ENCODE measurements at regions not wholly inside any gene's neighbourhood (a gene's known extent, or its start where the extent isn't known, plus 50 kb on each side); places are given as distances from the start of the nearest gene placed in this dataset.
"Not testable (repeated sequence)": the region's sequence is repeated elsewhere in the genome, so short reads cannot be mapped to it uniquely, and the experiment has no call there.

- Histone ChIP-seq H3K27me3 (ENCODE audit: control insufficient read depth, insufficient read depth, low read length) (no peaks in the 10 kb centered on the region), H3K9me3 (ENCODE audit: control insufficient read depth, low read length) (no peaks in the 10 kb centered on the region), H3K4me2 (ENCODE audit: low read length) (no peak overlapping the region), H3K36me3 (ENCODE audit: control insufficient read depth, insufficient read depth, low read length) (no peaks in the 10 kb centered on the region), H3K27ac (no peak overlapping the region), H3K9ac (no peak overlapping the region), H3K4me1 (no peaks in the 10 kb centered on the region), H3K79me2 (no peaks in the 10 kb centered on the region), H3K4me3 (ENCODE audit: low read depth, low read length) (no peak overlapping the region), H2AFZ (no peak overlapping the region)
- TF ChIP-seq, protein P1, sequence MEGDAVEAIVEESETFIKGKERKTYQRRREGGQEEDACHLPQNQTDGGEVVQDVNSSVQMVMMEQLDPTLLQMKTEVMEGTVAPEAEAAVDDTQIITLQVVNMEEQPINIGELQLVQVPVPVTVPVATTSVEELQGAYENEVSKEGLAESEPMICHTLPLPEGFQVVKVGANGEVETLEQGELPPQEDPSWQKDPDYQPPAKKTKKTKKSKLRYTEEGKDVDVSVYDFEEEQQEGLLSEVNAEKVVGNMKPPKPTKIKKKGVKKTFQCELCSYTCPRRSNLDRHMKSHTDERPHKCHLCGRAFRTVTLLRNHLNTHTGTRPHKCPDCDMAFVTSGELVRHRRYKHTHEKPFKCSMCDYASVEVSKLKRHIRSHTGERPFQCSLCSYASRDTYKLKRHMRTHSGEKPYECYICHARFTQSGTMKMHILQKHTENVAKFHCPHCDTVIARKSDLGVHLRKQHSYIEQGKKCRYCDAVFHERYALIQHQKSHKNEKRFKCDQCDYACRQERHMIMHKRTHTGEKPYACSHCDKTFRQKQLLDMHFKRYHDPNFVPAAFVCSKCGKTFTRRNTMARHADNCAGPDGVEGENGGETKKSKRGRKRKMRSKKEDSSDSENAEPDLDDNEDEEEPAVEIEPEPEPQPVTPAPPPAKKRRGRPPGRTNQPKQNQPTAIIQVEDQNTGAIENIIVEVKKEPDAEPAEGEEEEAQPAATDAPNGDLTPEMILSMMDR (IDR thresholded peaks at IDR 0.05), result no peak
Measured at GRCh38 chr15:70234256-70234905, 136.7 kb upstream of the TLE3 start.

GRCh38 chr15:70231484-70231883 lies 133.8 kb upstream of the TLE3 start:
- no peaks in the 10 kb centered on the region for H3K4me1 ChIP-seq
- no peaks in the 10 kb centered on the region for H3K36me3 ChIP-seq (ENCODE audit: control insufficient read depth, insufficient read depth, low read length)
- no peak overlapping the region for H3K4me2 ChIP-seq (ENCODE audit: low read length)
- TF ChIP-seq, protein P1 (IDR thresholded peaks at IDR 0.05), result no peak
- no peak overlapping the region for H3K9ac ChIP-seq
- no peak overlapping the region for H3K4me3 ChIP-seq (ENCODE audit: low read depth, low read length)
- H3K79me2 ChIP-seq, result no peaks in the 10 kb centered on the region
- H3K27me3 ChIP-seq (ENCODE audit: control insufficient read depth, insufficient read depth, low read length), result no peaks in the 10 kb centered on the region
- no peak overlapping the region for H2AFZ ChIP-seq
- no peaks in the 10 kb centered on the region for H3K9me3 ChIP-seq (ENCODE audit: control insufficient read depth, low read length)
- H3K27ac ChIP-seq, result no peak overlapping the region

DNA sequence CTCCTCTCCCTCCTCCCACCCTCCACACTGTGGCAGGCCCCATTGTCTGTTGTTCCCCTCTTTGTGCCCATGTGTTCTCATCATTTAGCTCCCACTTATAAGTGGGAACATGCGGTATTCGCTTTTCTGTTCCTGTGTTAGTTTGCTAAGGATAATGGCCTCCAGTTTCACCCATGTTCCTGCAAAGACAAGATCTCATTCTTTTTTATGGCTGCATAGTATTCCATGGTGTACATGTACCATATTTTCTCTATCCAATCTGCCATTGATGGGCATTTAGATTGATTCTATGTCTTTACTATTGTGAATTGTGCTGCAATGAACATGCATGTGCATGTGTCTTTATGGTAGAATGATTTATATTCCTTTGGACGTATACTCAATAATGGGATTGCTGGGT lies 130.2 kb upstream of the TLE3 start:
- H2AFZ ChIP-seq; H3K4me3 ChIP-seq (ENCODE audit: low read depth, low read length); H3K9me3 ChIP-seq (ENCODE audit: control insufficient read depth, low read length); H3K9ac ChIP-seq; H3K4me1 ChIP-seq; H3K27ac ChIP-seq; H3K79me2 ChIP-seq; H3K36me3 ChIP-seq (ENCODE audit: control insufficient read depth, insufficient read depth, low read length); H3K27me3 ChIP-seq (ENCODE audit: control insufficient read depth, insufficient read depth, low read length); H3K4me2 ChIP-seq (ENCODE audit: low read length): not testable (repeated sequence)

DNA sequence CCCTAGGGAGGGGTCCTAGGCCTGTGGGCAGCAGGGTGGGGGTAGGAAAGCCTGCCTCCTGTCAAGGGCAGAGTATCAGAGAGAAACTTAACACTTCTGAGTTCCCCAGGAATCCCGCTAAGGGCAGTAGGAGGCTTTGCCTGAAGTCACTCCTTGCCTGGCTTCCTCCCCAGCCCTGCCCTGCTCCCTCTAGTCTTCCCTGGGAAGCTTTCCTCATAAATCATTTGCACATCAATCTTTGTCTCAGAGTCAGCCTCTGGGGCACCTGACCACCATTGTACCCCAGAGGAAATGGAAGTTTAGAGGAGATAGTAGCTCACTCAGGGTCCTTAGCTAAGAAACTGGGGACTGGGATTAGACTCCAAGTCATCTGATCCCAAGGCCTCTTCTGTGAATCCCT lies 129.4 kb upstream of the TLE3 start:
- Histone ChIP-seq H3K9me3 (ENCODE audit: control insufficient read depth, low read length) (no peaks in the 10 kb centered on the region), H2AFZ (no peak overlapping the region), H3K36me3 (ENCODE audit: control insufficient read depth, insufficient read depth, low read length) (no peaks in the 10 kb centered on the region), H3K27me3 (ENCODE audit: control insufficient read depth, insufficient read depth, low read length) (no peaks in the 10 kb centered on the region), H3K27ac (no peak overlapping the region), H3K4me2 (ENCODE audit: low read length) (no peak overlapping the region), H3K9ac (no peak overlapping the region), H3K79me2 (no peaks in the 10 kb centered on the region), H3K4me3 (ENCODE audit: low read depth, low read length) (no peak overlapping the region), H3K4me1 (no peaks in the 10 kb centered on the region)
- TF ChIP-seq, protein P1 (IDR thresholded peaks at IDR 0.05), result no peak

DNA sequence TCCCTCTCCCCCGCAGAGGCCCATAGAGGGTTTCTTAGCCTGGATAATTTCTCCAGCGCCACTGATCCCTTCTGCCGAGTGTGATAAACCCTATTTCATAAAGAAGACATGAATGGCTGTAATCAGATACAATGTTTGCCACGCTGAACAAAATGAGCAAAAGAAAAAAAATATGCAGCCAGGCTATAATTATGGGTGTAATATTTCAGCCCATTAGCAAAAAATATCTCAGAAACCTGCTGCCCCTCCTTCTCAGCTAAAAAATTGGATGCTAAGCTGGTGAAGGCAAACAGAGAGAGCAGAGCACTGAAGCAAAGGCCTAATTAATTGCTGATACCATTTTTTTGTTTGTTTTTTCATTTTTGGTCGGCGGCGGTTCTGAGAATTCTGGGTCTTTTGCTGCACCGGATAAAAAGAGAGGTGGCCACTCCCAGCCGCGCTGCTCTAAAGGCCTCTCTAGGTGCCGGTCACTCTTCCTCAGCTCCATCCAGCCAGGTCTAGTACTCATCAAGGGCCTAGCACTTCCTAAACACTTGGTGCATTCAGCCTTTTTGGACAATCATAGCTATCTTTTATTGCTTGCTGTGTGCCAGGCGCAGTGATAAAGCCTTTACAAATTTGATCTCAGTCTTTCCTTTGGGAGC lies 128.7 kb upstream of the TLE3 start:
- Histone ChIP-seq H3K27me3 (ENCODE audit: control insufficient read depth, insufficient read depth, low read length) (no peaks in the 10 kb centered on the region), H3K4me2 (ENCODE audit: low read length) (no peak overlapping the region), H3K4me3 (ENCODE audit: low read depth, low read length) (no peak overlapping the region), H3K36me3 (ENCODE audit: control insufficient read depth, insufficient read depth, low read length) (no peaks in the 10 kb centered on the region), H3K9me3 (ENCODE audit: control insufficient read depth, low read length) (no peaks in the 10 kb centered on the region), H3K9ac (no peak overlapping the region), H2AFZ (no peak overlapping the region), H3K79me2 (no peaks in the 10 kb centered on the region), H3K4me1 (no peaks in the 10 kb centered on the region), H3K27ac (no peak overlapping the region)
- TF ChIP-seq, protein P1 (IDR thresholded peaks at IDR 0.05), result no peak

All from parathyroid adenoma (tissue), 2 donors.